Common myeloid progenitor, CD34-positive (primary cell): ENCODE measurements at regions not wholly inside any gene's neighbourhood (a gene's known extent, or its start where the extent isn't known, plus 50 kb on each side); places are given as distances from the start of the nearest gene placed in this dataset.

Source experiments
- CTCF ChIA-PET: fragments of 350-600 bp; sonication (Branson Sonifier 250); formaldehyde crosslinking; loops from one replicate; lab custom pipeline; 2021; ENCODE audit warnings: antibody characterized with exemption; lab: Charles Lee
- POLR2A ChIA-PET: fragments of 350-600 bp; sonication (Branson Sonifier 250); formaldehyde crosslinking; loops from one replicate; lab custom pipeline; 2021; ENCODE audit warnings: antibody characterized with exemption; lab: Charles Lee
- DNase-seq, 3 donors: peaks; one replicate each; pipeline versions ENCODE4 v3.0.0 to v3.0.0-alpha.2; 2013
- H3K27ac ChIP-seq, 2 experiments: 1 replicate in 1 of 2; 2 replicates in 1 of 2; pipeline ENCODE4 v1.7.0; 2013; ENCODE audit warnings: inconsistent platforms in 2 of 2, low read length in 2 of 2, mild to moderate bottlenecking in 2 of 2, low read depth in 1 of 2, moderate library complexity in 1 of 2; ENCODE audit not compliant: severe bottlenecking in 2 of 2, insufficient read depth in 1 of 2, poor library complexity in 1 of 2
- H3K27me3 ChIP-seq, 5 experiments: replicated peaks in 2 of 5; 1 replicate in 3 of 5; 2 replicates in 2 of 5; pipeline versions ENCODE4 v1.6.1 to v1.7.0; 2013; ENCODE audit warnings: low read length in 4 of 5, mild to moderate bottlenecking in 2 of 5, moderate library complexity in 2 of 5, inconsistent platforms in 1 of 5; ENCODE audit not compliant: insufficient read depth in 5 of 5, control insufficient read depth in 4 of 5
- H3K36me3 ChIP-seq, 4 experiments: 1 replicate in 2 of 4; 2 replicates in 2 of 4; pipeline versions ENCODE4 v1.6.1 to v1.7.0; 2013; ENCODE audit warnings: low read length in 3 of 4, control low read depth in 1 of 4, mild to moderate bottlenecking in 1 of 4; ENCODE audit not compliant: control insufficient read depth in 4 of 4, insufficient read depth in 4 of 4
- H3K4me1 ChIP-seq, 4 experiments: 1 replicate in 3 of 4; 2 replicates in 1 of 4; pipeline versions ENCODE4 v1.6.1 to v1.7.1; 2013; ENCODE audit warnings: low read length in 3 of 4, mild to moderate bottlenecking in 3 of 4, control low read depth in 1 of 4, inconsistent platforms in 1 of 4, moderate library complexity in 1 of 4; ENCODE audit not compliant: control insufficient read depth in 4 of 4, insufficient read depth in 4 of 4; ENCODE audit errors: control extremely low read depth in 1 of 4
- H3K4me3 ChIP-seq, 7 experiments: 1 replicate in 4 of 7; 2 replicates in 3 of 7; pipeline versions ENCODE4 v1.5.1 to v1.7.0; 2013; ENCODE audit warnings: mild to moderate bottlenecking in 7 of 7, low read length in 6 of 7, moderate library complexity in 6 of 7, inconsistent platforms in 2 of 7, low read depth in 2 of 7, control low read depth in 1 of 7; ENCODE audit not compliant: insufficient read depth in 4 of 7, control insufficient read depth in 1 of 7; ENCODE audit errors: extremely low read depth in 1 of 7
- H3K9me3 ChIP-seq, 5 experiments: 1 replicate in 4 of 5; 2 replicates in 1 of 5; pipeline versions ENCODE4 v1.6.1 to v1.7.1; 2013; ENCODE audit warnings: low read length in 4 of 5, mild to moderate bottlenecking in 2 of 5, inconsistent platforms in 1 of 5, low read depth in 1 of 5, moderate library complexity in 1 of 5; ENCODE audit not compliant: control insufficient read depth in 4 of 5, insufficient read depth in 2 of 5; ENCODE audit errors: control extremely low read depth in 1 of 5
- WGBS: methylation state at CpG from one replicate; pipeline ENCODE4 v1.1.5; 2013; ENCODE audit not compliant: insufficient coverage; 5-methylcytosine and 5-hydroxymethylcytosine counted together

GRCh38 chr12:91985002-91985787, 160.5 kb downstream of the BTG1 start:
- no peaks in the 10 kb centered on the region for H3K27me3 ChIP-seq

GRCh38 chr12:91984556-91984955, 161.1 kb downstream of the BTG1 start:
- CTCF ChIA-PET = no interaction called here
- Histone ChIP-seq H3K4me3 (no peak overlapping the region), H3K4me1 (no peaks in the 10 kb centered on the region), H3K27ac (no peak overlapping the region), H3K36me3 (no peaks in the 10 kb centered on the region), H3K9me3 (no peaks in the 10 kb centered on the region), H3K27me3 (no peaks in the 10 kb centered on the region)
- no CpG with 5 or more reads among the region's 5 CpGs for WGBS
- no peak for DNase-seq
- POLR2A ChIA-PET = no interaction called here

More at GRCh38 chr12:91985002-91985787, 160.5 kb downstream of the BTG1 start:
- CTCF ChIA-PET = no interaction called here
- H3K9me3 ChIP-seq = no peaks in the 10 kb centered on the region
- WGBS = 77% methylated on average over 6 of the region's 8 CpGs
- POLR2A ChIA-PET = no interaction called here
- H3K4me1 ChIP-seq = no peaks in the 10 kb centered on the region
- DNase-seq = no peak
- H3K36me3 ChIP-seq = no peaks in the 10 kb centered on the region
- H3K27ac ChIP-seq = no peak overlapping the region
- no peak overlapping the region for H3K4me3 ChIP-seq

GRCh38 chr12:91983935-91984334, 161.7 kb downstream of the BTG1 start:
- ChIA-PET POLR2A (no interaction called here), CTCF (interaction anchor here (0.9 kb wide), 1 partner anchor 9 kb away, joined by 3 read pairs; no protein-coding TSS in a partner anchor)
- Histone ChIP-seq H3K4me3 (no peak overlapping the region), H3K36me3 (no peaks in the 10 kb centered on the region), H3K27me3 (no peaks in the 10 kb centered on the region), H3K9me3 (no peaks in the 10 kb centered on the region), H3K4me1 (no peaks in the 10 kb centered on the region), H3K27ac (no peak overlapping the region)
- 100% methylated on average over 1 of the region's 3 CpGs for WGBS
- no peak for DNase-seq

- DNase-seq = no peak
- ChIA-PET POLR2A (no interaction called here), CTCF (interaction anchor here (0.9 kb wide), 1 partner anchor 10 kb away, joined by 3 read pairs; no protein-coding TSS in a partner anchor)
- Histone ChIP-seq H3K27ac (no peak overlapping the region), H3K36me3 (no peaks in the 10 kb centered on the region), H3K9me3 (no peaks in the 10 kb centered on the region), H3K4me1 (no peaks in the 10 kb centered on the region), H3K27me3 (no peaks in the 10 kb centered on the region), H3K4me3 (no peak overlapping the region)
- WGBS = 97% methylated on average over 5 of the region's 5 CpGs
These were observed 162.7 kb downstream of the BTG1 start for GRCh38 chr12:91982946-91983345.

- Histone ChIP-seq H3K9me3 (no peaks in the 10 kb centered on the region), H3K4me3 (no peak overlapping the region), H3K36me3 (no peaks in the 10 kb centered on the region), H3K4me1 (no peaks in the 10 kb centered on the region), H3K27ac (no peak overlapping the region), H3K27me3 (no peaks in the 10 kb centered on the region)
- POLR2A ChIA-PET = no interaction called here
- DNase-seq = no peak
- CTCF ChIA-PET = interaction anchor here (0.6 kb wide), 1 partner anchor 309 kb away, joined by 3 read pairs; no protein-coding TSS in a partner anchor
These were observed 165.2 kb downstream of the BTG1 start for GRCh38 chr12:91980389-91980821.

GRCh38 chr12:91978143-91978542, 167.5 kb downstream of the BTG1 start:
- no peaks in the 10 kb centered on the region for H3K27me3 ChIP-seq
- no peaks in the 10 kb centered on the region for H3K36me3 ChIP-seq
- no peaks in the 10 kb centered on the region for H3K4me1 ChIP-seq
- ChIA-PET POLR2A (no interaction called here), CTCF (no interaction called here)
- H3K9me3 ChIP-seq = no peaks in the 10 kb centered on the region
- WGBS = no CpG with 5 or more reads among the region's 2 CpGs
- DNase-seq = no peak
- H3K27ac ChIP-seq = no peak overlapping the region
- H3K4me3 ChIP-seq = no peak overlapping the region

- no peak for DNase-seq
- H3K27ac ChIP-seq = no peak overlapping the region
- ChIA-PET POLR2A (no interaction called here), CTCF (no interaction called here)
- no peak overlapping the region for H3K4me3 ChIP-seq
- no peaks in the 10 kb centered on the region for H3K4me1 ChIP-seq
- 100% methylated on average over 5 of the region's 6 CpGs for WGBS
- no peaks in the 10 kb centered on the region for H3K27me3 ChIP-seq
- no peaks in the 10 kb centered on the region for H3K36me3 ChIP-seq
- no peaks in the 10 kb centered on the region for H3K9me3 ChIP-seq
These were observed 169.8 kb downstream of the BTG1 start for GRCh38 chr12:91975891-91976290.
